Fibroblast of villous mesenchyme (primary cell): ENCODE measurements at regions not wholly inside any gene's neighbourhood (a gene's known extent, or its start where the extent isn't known, plus 50 kb on each side); places are given as distances from the start of the nearest gene placed in this dataset.

Source experiments
- DNase-seq: peaks from one replicate; pipeline ENCODE4 v3.0.0-alpha.2; 2010; ENCODE audit warnings: low read depth
- H3K4me3 ChIP-seq: 2 replicates; pipeline ENCODE4 v1.5.1; 2011; ENCODE audit warnings: low read depth, mild to moderate bottlenecking, low read length
- CTCF ChIP-seq: IDR thresholded peaks from 2 replicates; pipeline ENCODE4 v1.5.1; 2012; ENCODE audit warnings: low read depth, mild to moderate bottlenecking, low read length; ENCODE audit not compliant: insufficient read depth

- no peak for DNase-seq
- no peak for TF ChIP-seq CTCF
- no peak overlapping the region for H3K4me3 ChIP-seq
These were observed 381.4 kb upstream of the ONECUT1 start for GRCh38 chr15:53171571-53171970.

GRCh38 chr15:53166684-53167201, 376.6 kb upstream of the ONECUT1 start:
- TF ChIP-seq CTCF = no peak
- no peak for DNase-seq
- H3K4me3 ChIP-seq = no peak overlapping the region

- DNase-seq = no peak
- no peak overlapping the region for H3K4me3 ChIP-seq
- TF ChIP-seq CTCF = no peak
These were observed 376.0 kb upstream of the ONECUT1 start for GRCh38 chr15:53165988-53166683.

- no peak for DNase-seq
- H3K4me3 ChIP-seq = no peak overlapping the region
- no peak for TF ChIP-seq CTCF
These were observed 370.1 kb upstream of the ONECUT1 start for GRCh38 chr15:53160092-53160704.

GRCh38 chr15:53159458-53159857, 369.3 kb upstream of the ONECUT1 start:
- H3K4me3 ChIP-seq = no peak overlapping the region
- DNase-seq = no peak
- no peak for TF ChIP-seq CTCF

- no peak for TF ChIP-seq CTCF
- no peak for DNase-seq
These were observed 368.9 kb upstream of the ONECUT1 start for GRCh38 chr15:53158995-53159394.

More at GRCh38 chr15:53158995-53159394, 368.9 kb upstream of the ONECUT1 start:
- H3K4me3 ChIP-seq = no peak overlapping the region
